Activated CD8-positive, alpha-beta T cell treated with anti-CD3 and anti-CD28 coated beads, Interleukin-2, amount 10 ng/mL, durations not matched to agents 7 days and 5 days (primary cell): ENCODE measurements at regions not wholly inside any gene's neighbourhood (a gene's known extent, or its start where the extent isn't known, plus 50 kb on each side); places are given as distances from the start of the nearest gene placed in this dataset.

Experiments used
- ATAC-seq: fragments of 150-1000 bp; cut with Tn5 transposase; one replicate; pipeline ENCODE4 v1.10.0; 2021; ENCODE audit warnings: moderate library complexity
- CTCF ChIA-PET: fragments of 350-600 bp; sonication (Branson Sonifier 250); formaldehyde crosslinking; loops from one replicate; lab custom pipeline; 2021; ENCODE audit warnings: antibody characterized with exemption; lab: Charles Lee
- POLR2A ChIA-PET: fragments of 350-600 bp; sonication (Branson Sonifier 250); formaldehyde crosslinking; loops from one replicate; lab custom pipeline; 2021; ENCODE audit warnings: antibody characterized with exemption; lab: Charles Lee
- DNase-seq: peaks from one replicate; pipeline ENCODE4 v3.0.0-alpha.2; 2020
- H3K27ac Mint-ChIP-seq: one replicate; pipeline ENCODE4 v1.8.0; 2021; ENCODE audit warnings: mild to moderate bottlenecking, mixed read lengths
- H3K27me3 Mint-ChIP-seq: one replicate; pipeline ENCODE4 v1.8.0; 2021; ENCODE audit warnings: low read depth, mixed read lengths
- H3K36me3 Mint-ChIP-seq: one replicate; pipeline ENCODE4 v1.8.0; 2021; ENCODE audit warnings: low read depth, mixed read lengths
- H3K4me1 Mint-ChIP-seq: one replicate; pipeline ENCODE4 v1.8.0; 2021; ENCODE audit warnings: low read depth, mixed read lengths
- H3K4me3 Mint-ChIP-seq: one replicate; pipeline ENCODE4 v1.8.0; 2021; ENCODE audit warnings: mild to moderate bottlenecking, mixed read lengths
- H3K9me3 Mint-ChIP-seq: one replicate; pipeline ENCODE4 v1.8.0; 2022; ENCODE audit warnings: mixed read lengths; ENCODE audit not compliant: insufficient read depth

- ChIA-PET CTCF (no interaction called here), POLR2A (no interaction called here)
- DNase-seq = no peak
- Mint-ChIP-seq H3K27ac (no peak overlapping the region), H3K36me3 (no peaks in the 10 kb centered on the region), H3K4me3 (no peak overlapping the region), H3K27me3 (peaks cover 5% of the 10 kb centered on the region), H3K4me1 (no peaks in the 10 kb centered on the region), H3K9me3 (no peaks in the 10 kb centered on the region)
- no peak for ATAC-seq
Measured at GRCh38 chr4:185933078-185933581, 121.1 kb upstream of the SORBS2 start.

- no peak for DNase-seq
- CTCF ChIA-PET = no interaction called here
- H3K27me3 Mint-ChIP-seq = peaks cover 2% of the 10 kb centered on the region
- no peaks in the 10 kb centered on the region for H3K36me3 Mint-ChIP-seq
- no peaks in the 10 kb centered on the region for H3K9me3 Mint-ChIP-seq
- ATAC-seq = no peak
- POLR2A ChIA-PET = no interaction called here
- H3K4me3 Mint-ChIP-seq = no peak overlapping the region
- no peak overlapping the region for H3K27ac Mint-ChIP-seq
- no peaks in the 10 kb centered on the region for H3K4me1 Mint-ChIP-seq
Measured at GRCh38 chr4:185936650-185937376, 124.8 kb upstream of the SORBS2 start.

GRCh38 chr4:185938654-185939053 is 126.7 kb upstream of the SORBS2 start:
- no peak overlapping the region for H3K4me3 Mint-ChIP-seq
- DNase-seq (no peak), ATAC-seq (no peak)
- no peak overlapping the region for H3K27ac Mint-ChIP-seq
- no peaks in the 10 kb centered on the region for H3K4me1 Mint-ChIP-seq
- CTCF ChIA-PET = no interaction called here
- H3K27me3 Mint-ChIP-seq = peaks cover 2% of the 10 kb centered on the region
- POLR2A ChIA-PET = no interaction called here
- no peaks in the 10 kb centered on the region for H3K36me3 Mint-ChIP-seq
- no peaks in the 10 kb centered on the region for H3K9me3 Mint-ChIP-seq

- Mint-ChIP-seq H3K4me3 (no peak overlapping the region), H3K36me3 (no peaks in the 10 kb centered on the region)
- CTCF ChIA-PET = no interaction called here
Measured at GRCh38 chr4:185941461-185941860, 127.5 kb upstream of the TLR3 start.

GRCh38 chr4:185945252-185945651 is 123.7 kb upstream of the TLR3 start:
- H3K4me3 Mint-ChIP-seq = no peak overlapping the region
- no peak overlapping the region for H3K27ac Mint-ChIP-seq
- no peaks in the 10 kb centered on the region for H3K36me3 Mint-ChIP-seq
- no peak for ATAC-seq
- H3K27me3 Mint-ChIP-seq = no peaks in the 10 kb centered on the region
- no peak for DNase-seq
- no peaks in the 10 kb centered on the region for H3K4me1 Mint-ChIP-seq
- ChIA-PET CTCF (no interaction called here), POLR2A (no interaction called here)
- H3K9me3 Mint-ChIP-seq = no peaks in the 10 kb centered on the region

More at GRCh38 chr4:185941461-185941860, 127.5 kb upstream of the TLR3 start:
- Mint-ChIP-seq H3K27me3 (peaks cover 2% of the 10 kb centered on the region), H3K9me3 (no peaks in the 10 kb centered on the region), H3K4me1 (no peaks in the 10 kb centered on the region), H3K27ac (no peak overlapping the region)
- no peak for ATAC-seq
- no peak for DNase-seq
- POLR2A ChIA-PET = no interaction called here

GRCh38 chr4:185945906-185946305 is 123.0 kb upstream of the TLR3 start:
- Mint-ChIP-seq H3K4me3 (no peak overlapping the region), H3K4me1 (no peaks in the 10 kb centered on the region), H3K27me3 (no peaks in the 10 kb centered on the region), H3K27ac (no peak overlapping the region), H3K36me3 (no peaks in the 10 kb centered on the region), H3K9me3 (no peaks in the 10 kb centered on the region)
- ChIA-PET POLR2A (no interaction called here), CTCF (no interaction called here)
- no peak for ATAC-seq
- DNase-seq = no peak

- POLR2A ChIA-PET = no interaction called here
- DNase-seq (no peak), ATAC-seq (no peak)
- H3K27me3 Mint-ChIP-seq = no peaks in the 10 kb centered on the region
- no peak overlapping the region for H3K4me3 Mint-ChIP-seq
- no peaks in the 10 kb centered on the region for H3K4me1 Mint-ChIP-seq
- CTCF ChIA-PET = no interaction called here
- H3K36me3 Mint-ChIP-seq = no peaks in the 10 kb centered on the region
- no peak overlapping the region for H3K27ac Mint-ChIP-seq
- no peaks in the 10 kb centered on the region for H3K9me3 Mint-ChIP-seq
Measured at GRCh38 chr4:185950891-185951290, 118.1 kb upstream of the TLR3 start.

GRCh38 chr4:185955151-185955770 is 113.7 kb upstream of the TLR3 start:
- H3K4me1 Mint-ChIP-seq = no peaks in the 10 kb centered on the region
- H3K36me3 Mint-ChIP-seq = no peaks in the 10 kb centered on the region
- no peaks in the 10 kb centered on the region for H3K27me3 Mint-ChIP-seq
- H3K4me3 Mint-ChIP-seq = no peak overlapping the region
- ChIA-PET POLR2A (no interaction called here), CTCF (no interaction called here)
- no peak for ATAC-seq
- H3K9me3 Mint-ChIP-seq = no peaks in the 10 kb centered on the region
- H3K27ac Mint-ChIP-seq = no peak overlapping the region
- DNase-seq = no peak

- CTCF ChIA-PET = no interaction called here
- no peaks in the 10 kb centered on the region for H3K36me3 Mint-ChIP-seq
- H3K4me1 Mint-ChIP-seq = no peaks in the 10 kb centered on the region
- POLR2A ChIA-PET = no interaction called here
- H3K27ac Mint-ChIP-seq = no peak overlapping the region
- H3K27me3 Mint-ChIP-seq = no peaks in the 10 kb centered on the region
- no peak overlapping the region for H3K4me3 Mint-ChIP-seq
- no peak for ATAC-seq
- DNase-seq = no peak
- H3K9me3 Mint-ChIP-seq = no peaks in the 10 kb centered on the region
Measured at GRCh38 chr4:185955826-185956543, 113.0 kb upstream of the TLR3 start.

- ChIA-PET POLR2A (no interaction called here), CTCF (no interaction called here)
Measured at GRCh38 chr4:185956544-185956940, 112.4 kb upstream of the TLR3 start.

GRCh38 chr4:185958094-185958747 is 110.7 kb upstream of the TLR3 start:
- Mint-ChIP-seq H3K4me3 (no peak overlapping the region), H3K4me1 (no peaks in the 10 kb centered on the region), H3K9me3 (no peaks in the 10 kb centered on the region), H3K27ac (no peak overlapping the region), H3K27me3 (peaks cover 4% of the 10 kb centered on the region), H3K36me3 (no peaks in the 10 kb centered on the region)
- ATAC-seq = no peak
- no peak for DNase-seq
- POLR2A ChIA-PET = no interaction called here
- CTCF ChIA-PET = no interaction called here

More at GRCh38 chr4:185956544-185956940, 112.4 kb upstream of the TLR3 start:
- Mint-ChIP-seq H3K4me1 (no peaks in the 10 kb centered on the region), H3K27ac (no peak overlapping the region), H3K27me3 (no peaks in the 10 kb centered on the region), H3K36me3 (no peaks in the 10 kb centered on the region), H3K4me3 (no peak overlapping the region), H3K9me3 (no peaks in the 10 kb centered on the region)
- DNase-seq (no peak), ATAC-seq (no peak)
